IgD-negative memory B cell (primary cell): ENCODE measurements at regions not wholly inside any gene's neighbourhood (a gene's known extent, or its start where the extent isn't known, plus 50 kb on each side); places are given as distances from the start of the nearest gene placed in this dataset.

Experiments used
- H3K27ac Mint-ChIP-seq, 3 donors: one replicate each; pipeline ENCODE4 v1.8.0; 2020 to 2022; ENCODE audit warnings: mild to moderate bottlenecking in 3 of 3, mixed read lengths in 3 of 3, moderate library complexity in 1 of 3
- H3K27me3 Mint-ChIP-seq: one replicate; pipeline ENCODE4 v1.8.0; 2021; ENCODE audit warnings: mixed read lengths
- H3K36me3 Mint-ChIP-seq: one replicate; pipeline ENCODE4 v1.8.0; 2020; ENCODE audit warnings: mild to moderate bottlenecking, mixed read lengths
- H3K4me1 Mint-ChIP-seq, 3 donors: one replicate each; pipeline ENCODE4 v1.8.0; 2020 to 2022; ENCODE audit warnings: mixed read lengths in 3 of 3, mild to moderate bottlenecking in 1 of 3
- H3K4me3 Mint-ChIP-seq, 4 donors: one replicate each; pipeline ENCODE4 v1.8.0; 2020 to 2022; ENCODE audit warnings: mild to moderate bottlenecking in 4 of 4, mixed read lengths in 4 of 4, moderate library complexity in 3 of 4
- H3K9me3 Mint-ChIP-seq, 3 donors: one replicate each; pipeline ENCODE4 v1.8.0; 2020 to 2021; ENCODE audit warnings: mixed read lengths in 3 of 3, mild to moderate bottlenecking in 1 of 3

- no peak overlapping the region for H3K4me3 Mint-ChIP-seq
Measured at GRCh38 chr1:38098101-38098847, 51.7 kb upstream of the POU3F1 start.

GRCh38 chr1:38097284-38097898 is 50.8 kb upstream of the POU3F1 start:
- Mint-ChIP-seq H3K36me3 (no peaks in the 10 kb centered on the region), H3K4me1 (peaks cover 0 to 3% (median 2%) of the 10 kb centered on the region in 3 donors), H3K27me3 (peaks cover 8% of the 10 kb centered on the region), H3K4me3 (no peak overlapping the region), H3K9me3 (peaks cover 0 to 1% (median 0%) of the 10 kb centered on the region in 3 donors), H3K27ac (no peak overlapping the region)

More at GRCh38 chr1:38098101-38098847, 51.7 kb upstream of the POU3F1 start:
- Mint-ChIP-seq H3K9me3 (peaks cover 0 to 1% (median 0%) of the 10 kb centered on the region in 3 donors), H3K27ac (no peak overlapping the region), H3K4me1 (peaks cover 0 to 3% (median 2%) of the 10 kb centered on the region in 3 donors), H3K36me3 (no peaks in the 10 kb centered on the region), H3K27me3 (peaks cover 6% of the 10 kb centered on the region)
